DOHH2 (cell line): ENCODE measurements at regions not wholly inside any gene's neighbourhood (a gene's known extent, or its start where the extent isn't known, plus 50 kb on each side); places are given as distances from the start of the nearest gene placed in this dataset.

Experiments used
- H3F3A ChIP-seq: fragments of 200-600 bp; sonication (generic), shearing (Covaris generic); 2 replicates; pipeline ENCODE4 v1.6.0; 2016; ENCODE audit warnings: antibody characterized with exemption, mild to moderate bottlenecking; ENCODE audit not compliant: control insufficient read depth, insufficient read depth
- H3K27ac ChIP-seq: fragments of 200-600 bp; sonication (generic); 2 replicates; pipeline ENCODE4 v1.5.1; 2014; ENCODE audit warnings: low read depth, mild to moderate bottlenecking, low read length, moderate library complexity
- H3K27me3 ChIP-seq: fragments of 200-600 bp; sonication (generic); 2 replicates; pipeline ENCODE4 v1.6.1; 2014; ENCODE audit warnings: mild to moderate bottlenecking, low read length, mixed read lengths; ENCODE audit not compliant: control insufficient read depth
- H3K36me3 ChIP-seq: fragments of 200-600 bp; sonication (generic); 2 replicates; pipeline ENCODE4 v1.6.1; 2014; ENCODE audit warnings: mild to moderate bottlenecking, low read length, moderate library complexity, mixed read lengths; ENCODE audit not compliant: control insufficient read depth
- H3K4me1 ChIP-seq: fragments of 200-600 bp; sonication (generic); 2 replicates; pipeline ENCODE4 v1.6.1; 2014; ENCODE audit warnings: mild to moderate bottlenecking, low read length, mixed read lengths; ENCODE audit not compliant: control insufficient read depth
- H3K4me2 ChIP-seq: fragments of 200-600 bp; sonication (generic); 2 replicates; pipeline ENCODE4 v1.6.0; 2014; ENCODE audit warnings: mild to moderate bottlenecking, low read length, moderate library complexity
- H3K4me3 ChIP-seq: fragments of 200-600 bp; sonication (generic); 2 replicates; pipeline ENCODE4 v1.5.1; 2014; ENCODE audit warnings: mild to moderate bottlenecking, low read length, mixed read lengths
- H3K79me2 ChIP-seq: fragments of 200-600 bp; sonication (generic); 2 replicates; pipeline ENCODE4 v1.6.1; 2014; ENCODE audit warnings: mild to moderate bottlenecking, low read length, mixed read lengths; ENCODE audit not compliant: control insufficient read depth
- H3K9me2 ChIP-seq: fragments of 200-600 bp; sonication (generic); replicated peaks from 2 replicates; pipeline ENCODE4 v1.6.1; 2014; ENCODE audit warnings: mild to moderate bottlenecking, low read length, mixed read lengths; ENCODE audit not compliant: control insufficient read depth
- H3K9me3 ChIP-seq: fragments of 200-600 bp; sonication (generic); 2 replicates; pipeline ENCODE4 v1.6.1; 2014; ENCODE audit warnings: antibody characterized with exemption, low read length, mixed read lengths; ENCODE audit not compliant: control insufficient read depth, insufficient read depth
- H4K20me1 ChIP-seq: fragments of 200-600 bp; sonication (generic); 2 replicates; pipeline ENCODE4 v1.6.0; 2014; ENCODE audit warnings: low read depth, mild to moderate bottlenecking, antibody characterized with exemption, low read length, moderate library complexity; ENCODE audit not compliant: control insufficient read depth, insufficient read depth
- CTCF ChIP-seq: fragments of 200-600 bp; sonication (generic); IDR thresholded peaks from one replicate; pipeline ENCODE4 v1.5.1; 2014; ENCODE audit warnings: antibody characterized with exemption, mild to moderate bottlenecking, low read depth, low read length; ENCODE audit not compliant: poor library complexity, severe bottlenecking
- EZH2phosphoT487 ChIP-seq: fragments of 200-600 bp; sonication (generic); IDR thresholded peaks from 2 replicates; pipeline ENCODE4 v1.6.1; 2017; ENCODE audit warnings: borderline replicate concordance, mild to moderate bottlenecking, antibody characterized with exemption, low read length, moderate library complexity, mixed read lengths

DNA sequence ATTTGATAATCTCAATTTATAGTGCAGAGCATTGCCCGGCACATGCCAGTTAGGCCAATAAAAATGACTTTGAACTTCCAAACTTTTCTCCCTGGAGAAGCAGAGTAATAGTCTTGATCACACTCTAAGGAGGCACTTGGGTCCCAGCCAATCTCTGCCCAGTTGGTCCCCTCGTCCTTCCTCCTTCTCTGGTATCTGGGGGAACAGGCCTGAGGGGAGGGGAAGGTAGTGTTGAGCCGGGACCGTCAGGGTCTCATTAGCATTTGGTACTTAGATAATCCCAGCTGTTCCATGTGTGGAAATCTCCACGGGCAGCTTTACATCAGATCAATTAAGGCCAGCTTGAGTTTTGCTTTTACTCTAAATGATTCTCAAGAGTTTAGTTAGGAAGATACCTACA, 70.1 kb downstream of the ZNF641 start:
- H3K9me2 ChIP-seq, result no peaks in the 10 kb centered on the region
- H4K20me1 ChIP-seq, result no peaks in the 10 kb centered on the region
- no peak overlapping the region for H3K27ac ChIP-seq
- no peaks in the 10 kb centered on the region for H3K4me1 ChIP-seq
- H3K79me2 ChIP-seq, result no peaks in the 10 kb centered on the region
- H3K4me2 ChIP-seq, result no peak overlapping the region
- no peak for TF ChIP-seq EZH2phosphoT487
- no peak for TF ChIP-seq CTCF
- H3K9me3 ChIP-seq, result no peaks in the 10 kb centered on the region
- no peaks in the 10 kb centered on the region for H3F3A ChIP-seq
- H3K36me3 ChIP-seq, result no peaks in the 10 kb centered on the region
- H3K4me3 ChIP-seq, result no peak overlapping the region
- no peaks in the 10 kb centered on the region for H3K27me3 ChIP-seq

- Histone ChIP-seq H3F3A (no peaks in the 10 kb centered on the region), H3K27ac (no peak overlapping the region), H3K4me3 (no peak overlapping the region), H4K20me1 (no peaks in the 10 kb centered on the region), H3K79me2 (no peaks in the 10 kb centered on the region), H3K4me1 (no peaks in the 10 kb centered on the region), H3K27me3 (no peaks in the 10 kb centered on the region), H3K36me3 (no peaks in the 10 kb centered on the region), H3K4me2 (no peak overlapping the region), H3K9me2 (no peaks in the 10 kb centered on the region), H3K9me3 (no peaks in the 10 kb centered on the region)
- TF ChIP-seq EZH2phosphoT487 (no peak), CTCF (no peak)
Measured at GRCh38 chr12:48279601-48280000, 71.1 kb downstream of the ZNF641 start.

DNA sequence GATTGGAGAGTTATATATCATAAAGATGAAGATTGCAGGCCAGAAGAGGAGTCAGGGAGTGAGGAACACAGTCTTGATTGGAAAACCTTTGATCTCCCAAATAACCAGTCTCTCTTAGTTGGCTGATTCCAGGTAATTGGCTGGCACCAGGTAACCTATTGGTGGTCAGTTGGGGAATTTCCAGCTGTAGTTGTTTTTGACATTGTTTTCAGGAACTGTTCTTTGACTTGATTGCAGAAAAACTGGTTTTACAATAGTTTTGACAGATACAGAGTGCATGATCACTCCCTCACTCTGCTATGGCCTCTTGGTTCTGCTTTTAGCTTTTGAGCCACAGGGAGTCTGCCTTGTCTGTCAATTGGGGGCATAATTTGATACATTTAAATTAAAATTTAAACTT, 71.6 kb downstream of the ZNF641 start:
- H3K79me2 ChIP-seq, result no peaks in the 10 kb centered on the region
- H3K4me1 ChIP-seq, result no peaks in the 10 kb centered on the region
- H3K4me3 ChIP-seq, result no peak overlapping the region
- H3K27ac ChIP-seq, result no peak overlapping the region
- no peaks in the 10 kb centered on the region for H3K9me2 ChIP-seq
- no peaks in the 10 kb centered on the region for H4K20me1 ChIP-seq
- no peaks in the 10 kb centered on the region for H3K27me3 ChIP-seq
- TF ChIP-seq EZH2phosphoT487, result no peak
- no peak for TF ChIP-seq CTCF
- no peaks in the 10 kb centered on the region for H3K9me3 ChIP-seq
- H3K4me2 ChIP-seq, result no peak overlapping the region
- H3K36me3 ChIP-seq, result no peaks in the 10 kb centered on the region
- H3F3A ChIP-seq, result no peaks in the 10 kb centered on the region

GRCh38 chr12:48276621-48277020, 73.5 kb upstream of the OR10AD1 start:
- no peaks in the 10 kb centered on the region for H3K4me1 ChIP-seq
- H3K9me2 ChIP-seq, result no peaks in the 10 kb centered on the region
- no peaks in the 10 kb centered on the region for H4K20me1 ChIP-seq
- H3F3A ChIP-seq, result no peaks in the 10 kb centered on the region
- no peak for TF ChIP-seq CTCF
- TF ChIP-seq EZH2phosphoT487, result no peak
- H3K27me3 ChIP-seq, result no peaks in the 10 kb centered on the region
- no peaks in the 10 kb centered on the region for H3K79me2 ChIP-seq
- H3K27ac ChIP-seq, result no peak overlapping the region
- no peak overlapping the region for H3K4me2 ChIP-seq
- H3K9me3 ChIP-seq, result no peaks in the 10 kb centered on the region
- H3K36me3 ChIP-seq, result no peaks in the 10 kb centered on the region
- no peak overlapping the region for H3K4me3 ChIP-seq
